ENCODE measurements at regions not wholly inside any gene's neighbourhood (a gene's known extent, or its start where the extent isn't known, plus 50 kb on each side); places are given as distances from the start of the nearest gene placed in this dataset.

- no peak for TF ChIP-seq CTCF (IDR thresholded peaks at IDR 0.05)
- no peak for TF ChIP-seq POLR2A (IDR thresholded peaks at IDR 0.05)
Measured at GRCh38 chr16:62445909-62446308, 409.7 kb upstream of the CDH8 start.
